Right lobe of liver (tissue), 6 donors: ENCODE measurements at regions not wholly inside any gene's neighbourhood (a gene's known extent, or its start where the extent isn't known, plus 50 kb on each side); places are given as distances from the start of the nearest gene placed in this dataset.

Experiments used
- ATAC-seq, 4 donors: fragments of 200-7000 bp; cut with Tn5 transposase; one replicate each; pipeline ENCODE4 v1.9.1; 2020; ENCODE audit warnings: mild to moderate bottlenecking in 4 of 4, moderate library complexity in 4 of 4
- DNase-seq, 3 donors: peaks; one replicate each; pipeline ENCODE4 v3.0.0-alpha.2; 2020
- H3K27ac ChIP-seq, 3 donors: fragments of 200-600 bp; one replicate each; pipeline ENCODE4 v1.8.0; 2022
- H3K27me3 ChIP-seq, 2 donors: fragments of 200-600 bp; one replicate each; pipeline ENCODE4 v1.8.0; 2022
- H3K36me3 ChIP-seq, 4 donors: fragments of 200-600 bp; sonication (generic) in 1 of 4; one replicate each; pipeline versions ENCODE4 v1.5.1 to v1.8.0; 2017 to 2022; ENCODE audit warnings: control low read depth in 1 of 4
- H3K4me1 ChIP-seq, 4 donors: fragments of 200-600 bp; sonication (generic) in 1 of 4; one replicate each; pipeline versions ENCODE4 v1.5.1 to v1.8.0; 2017 to 2022; ENCODE audit warnings: control low read depth in 1 of 4
- H3K4me3 ChIP-seq, 3 donors: fragments of 200-600 bp; one replicate each; pipeline ENCODE4 v1.8.0; 2022
- H3K9me3 ChIP-seq, 4 donors: fragments of 200-600 bp; sonication (generic) in 1 of 4; one replicate each; pipeline versions ENCODE4 v1.5.1 to v1.8.0; 2017 to 2022; ENCODE audit warnings: control low read depth in 1 of 4
- CTCF ChIP-seq, 4 donors: fragments of 200-600 bp in 3 of 4; fragments of 450-650 bp in 1 of 4; IDR thresholded peaks; one replicate each; pipeline versions ENCODE4 v1.5.1 to v1.8.0; 2016 to 2022; ENCODE audit warnings: antibody characterized with exemption in 4 of 4, mild to moderate bottlenecking in 2 of 4
- POLR2A ChIP-seq: fragments of 450-650 bp; IDR thresholded peaks from one replicate; pipeline ENCODE4 v1.6.1; 2017; ENCODE audit warnings: antibody characterized with exemption, mild to moderate bottlenecking
- WGBS: methylation state at CpG from one replicate; pipeline ENCODE4 v1.1.6; 2018; ENCODE audit warnings: low coverage, low lambda C conversion rate; ENCODE audit not compliant: insufficient coverage; ENCODE audit errors: missing lambda C conversion rate; 5-methylcytosine and 5-hydroxymethylcytosine counted together
- intact Hi-C, 2 donors: fragments of 100-400 bp; cut with DNase I; formaldehyde crosslinking; loops; one replicate each; pipeline versions ENCODE4 v1.11.2 to v1.14.1; 2022
- donor health status: DM: no; HTN: yes; CAD: no.
- donor health status: DM: no; HTN: no; CAD: no.
- donor health status: DM: no; HTN: no; CAD: no.
- donor health status: DM: no; HTN: yes; CAD: no.
- donor health status: DM: no; HTN: yes; CAD: no.

DNA sequence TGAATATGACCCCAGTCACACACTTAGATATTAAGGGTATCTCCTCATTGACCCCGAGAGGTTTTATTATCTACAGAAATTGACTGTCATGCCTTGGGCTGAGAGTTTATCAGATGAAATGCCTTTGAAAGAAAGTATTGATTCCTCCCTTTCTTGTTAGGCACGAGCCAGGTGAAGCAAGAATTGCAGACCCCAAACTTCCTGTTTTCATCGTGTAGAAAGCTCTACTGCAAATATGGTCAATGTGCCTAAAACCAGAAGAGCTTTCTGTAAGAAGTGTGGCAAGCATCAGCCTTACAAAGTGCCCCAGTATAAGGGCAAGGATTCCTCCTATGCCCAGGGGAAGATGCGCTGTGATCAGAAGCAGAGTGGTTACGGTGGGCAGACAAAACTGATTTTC is 143.9 kb upstream of the FUT8 start:
- Histone ChIP-seq H3K4me3 (no peak overlapping the region), H3K27ac (no peak overlapping the region), H3K27me3 (no peaks in the 10 kb centered on the region), H3K9me3 (no peaks in the 10 kb centered on the region), H3K4me1 (no peaks in the 10 kb centered on the region), H3K36me3 (no peaks in the 10 kb centered on the region)
- DNase-seq (no peak), ATAC-seq (no peak)
- WGBS = 48% methylated on average over 5 of the region's 5 CpGs
- intact Hi-C loops = no loop called here
- TF ChIP-seq CTCF (IDR thresholded peaks at IDR 0.05) = no peak
- TF ChIP-seq POLR2A = no peak

DNA sequence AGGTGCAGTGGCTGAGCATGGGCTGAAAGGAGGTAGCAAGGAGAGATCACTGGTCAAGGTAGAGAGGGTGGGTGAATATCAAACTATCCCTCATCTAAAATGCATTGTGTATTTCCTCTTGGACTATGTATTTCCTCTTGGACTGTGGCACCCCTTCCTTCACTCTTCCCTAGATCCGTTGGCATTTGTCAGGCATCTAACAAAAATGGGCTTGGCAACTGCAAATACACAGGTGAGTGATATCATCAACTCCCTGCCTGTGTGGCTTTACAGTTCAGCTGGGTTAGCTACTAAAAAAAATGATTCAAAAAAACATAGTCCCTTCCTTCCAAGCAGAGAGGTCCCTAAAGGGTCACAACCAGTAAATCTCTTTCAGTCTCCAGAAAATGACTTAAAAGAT is 142.8 kb upstream of the FUT8 start:
- Histone ChIP-seq H3K4me1 (no peaks in the 10 kb centered on the region), H3K36me3 (no peaks in the 10 kb centered on the region), H3K4me3 (no peak overlapping the region), H3K27me3 (no peaks in the 10 kb centered on the region), H3K27ac (no peak overlapping the region), H3K9me3 (no peaks in the 10 kb centered on the region)
- DNase-seq (no peak), ATAC-seq (no peak)
- intact Hi-C loops = no loop called here
- TF ChIP-seq POLR2A (no peak), CTCF (IDR thresholded peaks at IDR 0.05) (no peak)
- WGBS = 67% methylated on average over 1 of the region's 1 CpG

DNA sequence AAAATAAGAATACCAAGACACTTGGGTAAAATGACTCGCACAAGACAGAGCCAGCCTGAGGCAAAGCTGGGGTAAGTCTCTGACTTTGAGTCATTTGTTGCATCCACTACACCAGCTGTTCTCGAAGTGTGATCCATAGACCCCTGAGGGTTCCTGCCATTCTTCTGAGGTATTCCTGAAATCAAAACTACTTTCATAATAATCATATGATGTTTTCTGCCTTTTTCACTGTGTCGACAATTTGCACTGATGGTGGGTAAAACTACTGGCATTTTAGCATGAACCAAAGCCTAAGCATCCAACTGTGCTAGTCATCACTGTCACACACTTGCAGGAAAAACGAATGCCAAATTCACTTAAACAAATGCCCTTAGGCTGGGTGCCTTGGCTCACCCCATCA is 135.5 kb upstream of the FUT8 start:
- TF ChIP-seq CTCF (IDR thresholded peaks at IDR 0.05) = no peak
- no peak for TF ChIP-seq POLR2A
- 67% methylated on average over 4 of the region's 4 CpGs for WGBS
- intact Hi-C loops = no loop called here

GRCh38 chr14:65277580-65278270 is 134.8 kb upstream of the FUT8 start:
- H3K4me1 ChIP-seq = no peaks in the 10 kb centered on the region
- TF ChIP-seq POLR2A = no peak
- TF ChIP-seq CTCF (IDR thresholded peaks at IDR 0.05) = no peak
- DNase-seq = no peak
- no peaks in the 10 kb centered on the region for H3K9me3 ChIP-seq
- no peak overlapping the region for H3K27ac ChIP-seq
- WGBS = 36% methylated on average over 6 of the region's 6 CpGs
- no peaks in the 10 kb centered on the region for H3K27me3 ChIP-seq
- intact Hi-C loops = no loop called here
- no peaks in the 10 kb centered on the region for H3K36me3 ChIP-seq
- no peak overlapping the region for H3K4me3 ChIP-seq
- ATAC-seq = no peak

More for the DNA sequence above, 135.5 kb upstream of the FUT8 start:
- Histone ChIP-seq H3K9me3 (no peaks in the 10 kb centered on the region), H3K36me3 (no peaks in the 10 kb centered on the region), H3K27me3 (no peaks in the 10 kb centered on the region), H3K4me3 (no peak overlapping the region), H3K4me1 (no peaks in the 10 kb centered on the region), H3K27ac (no peak overlapping the region)
- DNase-seq (no peak), ATAC-seq (no peak)

DNA sequence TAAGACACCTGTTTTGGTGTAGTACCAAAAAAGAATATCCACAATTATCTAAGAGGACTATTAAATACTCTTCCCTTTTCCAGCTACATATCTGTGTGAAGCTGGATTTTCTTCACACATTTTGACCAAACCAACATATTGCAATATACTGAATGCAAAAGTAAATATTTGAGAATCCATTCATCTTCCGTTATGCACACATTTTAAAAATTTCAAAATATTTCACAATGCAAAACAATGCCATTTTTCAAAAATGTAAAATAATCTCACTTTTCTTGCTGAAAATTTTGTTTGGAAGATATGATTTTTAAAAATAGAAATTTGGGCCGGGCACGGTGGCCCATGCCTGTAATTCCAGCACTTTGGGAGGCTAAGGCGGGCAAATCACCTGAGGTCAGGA is 133.9 kb upstream of the FUT8 start:
- 77% methylated on average over 4 of the region's 4 CpGs for WGBS
- Histone ChIP-seq H3K4me3 (no peak overlapping the region), H3K9me3 (no peaks in the 10 kb centered on the region), H3K4me1 (no peaks in the 10 kb centered on the region), H3K36me3 (no peaks in the 10 kb centered on the region), H3K27ac (no peak overlapping the region), H3K27me3 (no peaks in the 10 kb centered on the region)
- ATAC-seq (no peak), DNase-seq (no peak)
- intact Hi-C loops = no loop called here
- no peak for TF ChIP-seq CTCF (IDR thresholded peaks at IDR 0.05)
- no peak for TF ChIP-seq POLR2A
